ENCODE measurements at regions not wholly inside any gene's neighbourhood (a gene's known extent, or its start where the extent isn't known, plus 50 kb on each side); places are given as distances from the start of the nearest gene placed in this dataset.

GRCh38 chr15:91568036-91568435, 285.5 kb upstream of the SLCO3A1 start:
- Histone ChIP-seq H3K9ac (ENCODE audit: insufficient read depth, low read length) (no peak overlapping the region), H3K9me3 (ENCODE audit: control insufficient read depth, insufficient read depth, low read depth, low read length) (no peaks in the 10 kb centered on the region), H3K4me1 (ENCODE audit: control insufficient read depth, extremely low read depth, insufficient read depth, low read length) (no peaks in the 10 kb centered on the region), H3K36me3 (ENCODE audit: control insufficient read depth, insufficient read depth, low read length) (no peaks in the 10 kb centered on the region), H3K4me3 (replicated peaks in 1 of 4; ENCODE audit: control extremely low read depth in 1 of 4, insufficient read depth in 1 of 4, low read depth in 3 of 4, low read length in 4 of 4) (no peak overlapping the region), H3K79me2 (ENCODE audit: control insufficient read depth, insufficient read depth, low read length) (no peaks in the 10 kb centered on the region), H3K27me3 (ENCODE audit: control insufficient read depth, insufficient read depth, low read length) (no peaks in the 10 kb centered on the region), H4K20me1 (ENCODE audit: control insufficient read depth, extremely low read depth, insufficient read depth, low read length) (no peaks in the 10 kb centered on the region), H2AFZ (ENCODE audit: low read length) (no peak overlapping the region), H3K4me2 (ENCODE audit: extremely low read depth, insufficient read depth, low read length) (no peak overlapping the region), H3K27ac (ENCODE audit: insufficient read depth, low read length) (no peak overlapping the region)
- DNase-seq (ENCODE audit: low read depth in 2 of 2), result no peak
- TF ChIP-seq EZH2 (IDR thresholded peaks at IDR 0.05; ENCODE audit: low read length, missing control alignments), result no peak
- TF ChIP-seq, protein P1, sequence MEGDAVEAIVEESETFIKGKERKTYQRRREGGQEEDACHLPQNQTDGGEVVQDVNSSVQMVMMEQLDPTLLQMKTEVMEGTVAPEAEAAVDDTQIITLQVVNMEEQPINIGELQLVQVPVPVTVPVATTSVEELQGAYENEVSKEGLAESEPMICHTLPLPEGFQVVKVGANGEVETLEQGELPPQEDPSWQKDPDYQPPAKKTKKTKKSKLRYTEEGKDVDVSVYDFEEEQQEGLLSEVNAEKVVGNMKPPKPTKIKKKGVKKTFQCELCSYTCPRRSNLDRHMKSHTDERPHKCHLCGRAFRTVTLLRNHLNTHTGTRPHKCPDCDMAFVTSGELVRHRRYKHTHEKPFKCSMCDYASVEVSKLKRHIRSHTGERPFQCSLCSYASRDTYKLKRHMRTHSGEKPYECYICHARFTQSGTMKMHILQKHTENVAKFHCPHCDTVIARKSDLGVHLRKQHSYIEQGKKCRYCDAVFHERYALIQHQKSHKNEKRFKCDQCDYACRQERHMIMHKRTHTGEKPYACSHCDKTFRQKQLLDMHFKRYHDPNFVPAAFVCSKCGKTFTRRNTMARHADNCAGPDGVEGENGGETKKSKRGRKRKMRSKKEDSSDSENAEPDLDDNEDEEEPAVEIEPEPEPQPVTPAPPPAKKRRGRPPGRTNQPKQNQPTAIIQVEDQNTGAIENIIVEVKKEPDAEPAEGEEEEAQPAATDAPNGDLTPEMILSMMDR (conservative IDR thresholded peaks at IDR 0.05 in 1 of 2, IDR thresholded peaks at IDR 0.05 in 1 of 2; ENCODE audit: low read depth in 1 of 2, low read length in 2 of 2), result no peak

- Histone ChIP-seq H3K9me3 (ENCODE audit: control insufficient read depth, insufficient read depth, low read depth, low read length) (no peaks in the 10 kb centered on the region), H3K4me1 (ENCODE audit: control insufficient read depth, extremely low read depth, insufficient read depth, low read length) (no peaks in the 10 kb centered on the region), H3K9ac (ENCODE audit: insufficient read depth, low read length) (no peak overlapping the region), H3K36me3 (ENCODE audit: control insufficient read depth, insufficient read depth, low read length) (no peaks in the 10 kb centered on the region), H2AFZ (ENCODE audit: low read length) (no peak overlapping the region), H3K4me3 (replicated peaks in 1 of 4; ENCODE audit: control extremely low read depth in 1 of 4, insufficient read depth in 1 of 4, low read depth in 3 of 4, low read length in 4 of 4) (no peak overlapping the region), H3K4me2 (ENCODE audit: extremely low read depth, insufficient read depth, low read length) (no peak overlapping the region), H3K27me3 (ENCODE audit: control insufficient read depth, insufficient read depth, low read length) (no peaks in the 10 kb centered on the region), H4K20me1 (ENCODE audit: control insufficient read depth, extremely low read depth, insufficient read depth, low read length) (no peaks in the 10 kb centered on the region), H3K27ac (ENCODE audit: insufficient read depth, low read length) (no peak overlapping the region), H3K79me2 (ENCODE audit: control insufficient read depth, insufficient read depth, low read length) (no peaks in the 10 kb centered on the region)
- TF ChIP-seq, protein P1 (conservative IDR thresholded peaks at IDR 0.05 in 1 of 2, IDR thresholded peaks at IDR 0.05 in 1 of 2; ENCODE audit: low read depth in 1 of 2, low read length in 2 of 2), result no peak
- TF ChIP-seq EZH2 (IDR thresholded peaks at IDR 0.05; ENCODE audit: low read length, missing control alignments), result no peak
- DNase-seq (ENCODE audit: low read depth in 2 of 2), result peak; percentile 33 to 78
Observed at GRCh38 chr15:91572110-91572509, 281.4 kb upstream of the SLCO3A1 start.

DNA sequence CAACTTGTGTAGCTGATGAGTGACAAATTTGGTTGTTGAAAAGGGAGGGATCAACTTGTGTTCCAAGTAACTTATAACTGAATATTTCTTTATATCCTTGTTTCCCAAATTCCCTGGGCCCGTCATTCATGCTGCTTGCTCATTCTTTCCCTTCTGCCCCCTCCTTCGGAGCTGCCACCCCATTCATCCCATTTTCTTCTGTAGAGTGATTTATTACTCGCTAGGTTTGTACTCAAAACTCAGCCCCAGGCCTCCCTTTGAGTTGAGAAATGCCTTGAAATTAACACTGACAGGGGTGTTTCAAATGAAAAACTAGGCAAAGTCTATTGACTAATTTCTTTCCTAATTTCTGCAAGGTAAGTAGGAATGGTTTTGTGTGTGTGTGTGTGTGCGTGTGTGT, 277.4 kb upstream of the SLCO3A1 start:
- H3K36me3 ChIP-seq (ENCODE audit: control insufficient read depth, insufficient read depth, low read length), result no peaks in the 10 kb centered on the region
- no peaks in the 10 kb centered on the region for H4K20me1 ChIP-seq (ENCODE audit: control insufficient read depth, extremely low read depth, insufficient read depth, low read length)
- H3K27me3 ChIP-seq (ENCODE audit: control insufficient read depth, insufficient read depth, low read length), result no peaks in the 10 kb centered on the region
- no peak overlapping the region for H2AFZ ChIP-seq (ENCODE audit: low read length)
- no peak overlapping the region for H3K27ac ChIP-seq (ENCODE audit: insufficient read depth, low read length)
- H3K79me2 ChIP-seq (ENCODE audit: control insufficient read depth, insufficient read depth, low read length), result no peaks in the 10 kb centered on the region
- TF ChIP-seq, protein P1 (conservative IDR thresholded peaks at IDR 0.05 in 1 of 2, IDR thresholded peaks at IDR 0.05 in 1 of 2; ENCODE audit: low read depth in 1 of 2, low read length in 2 of 2), result no peak
- TF ChIP-seq EZH2 (IDR thresholded peaks at IDR 0.05; ENCODE audit: low read length, missing control alignments), result no peak
- H3K4me1 ChIP-seq (ENCODE audit: control insufficient read depth, extremely low read depth, insufficient read depth, low read length), result no peaks in the 10 kb centered on the region
- H3K4me3 ChIP-seq (replicated peaks in 1 of 4; ENCODE audit: control extremely low read depth in 1 of 4, insufficient read depth in 1 of 4, low read depth in 3 of 4, low read length in 4 of 4), result no peak overlapping the region
- no peaks in the 10 kb centered on the region for H3K9me3 ChIP-seq (ENCODE audit: control insufficient read depth, insufficient read depth, low read depth, low read length)
- H3K9ac ChIP-seq (ENCODE audit: insufficient read depth, low read length), result no peak overlapping the region
- no peak overlapping the region for H3K4me2 ChIP-seq (ENCODE audit: extremely low read depth, insufficient read depth, low read length)
- DNase-seq (ENCODE audit: low read depth in 2 of 2), result no peak
